ENCODE measurements at regions not wholly inside any gene's neighbourhood (a gene's known extent, or its start where the extent isn't known, plus 50 kb on each side); places are given as distances from the start of the nearest gene placed in this dataset.

GRCh38 chr3:40737343-40737742, 212.6 kb downstream of the ZNF621 start:
- TF ChIP-seq POLR2AphosphoS5 (IDR thresholded peaks at IDR 0.05; ENCODE audit: borderline replicate concordance, low read depth, low read length) (no peak), EZH2 (IDR thresholded peaks at IDR 0.05) (no peak)

Measured in SK-N-MC (cell line).